GM23338 (cell line): ENCODE measurements at regions not wholly inside any gene's neighbourhood (a gene's known extent, or its start where the extent isn't known, plus 50 kb on each side); places are given as distances from the start of the nearest gene placed in this dataset.

Experiments
- ATAC-seq: fragments of 200-7000 bp; cut with Tn5 transposase; 3 replicates; pipeline ENCODE4 v1.9.1; 2020
- DNase-seq: peaks from one replicate; pipeline ENCODE4 v3.0.0-alpha.2; 2015; ENCODE audit warnings: low spot score
- H2AFZ ChIP-seq: fragments of 200-600 bp; sonication (generic); 2 replicates; pipeline ENCODE4 v1.8.0; 2016; ENCODE audit warnings: antibody characterized with exemption, mild to moderate bottlenecking, moderate library complexity
- H3F3A ChIP-seq: fragments of 200-600 bp; sonication (generic); replicated peaks from 2 replicates; pipeline ENCODE4 v1.8.0; 2017; ENCODE audit warnings: antibody characterized with exemption, mixed run types, low read depth
- H3K27ac ChIP-seq: fragments of 200-600 bp; sonication (generic); 2 replicates; pipeline ENCODE4 v1.6.1; 2016; ENCODE audit warnings: low read depth
- H3K27me3 ChIP-seq: fragments of 200-600 bp; sonication (generic); 2 replicates; pipeline ENCODE4 v1.8.0; 2016; ENCODE audit warnings: mild to moderate bottlenecking, mixed run types, moderate library complexity; ENCODE audit not compliant: insufficient read depth
- H3K36me3 ChIP-seq: fragments of 200-600 bp; sonication (generic); 2 replicates; pipeline ENCODE4 v1.8.0; 2016; ENCODE audit warnings: mild to moderate bottlenecking; ENCODE audit not compliant: insufficient read depth
- H3K4me1 ChIP-seq: fragments of 200-600 bp; sonication (generic); 2 replicates; pipeline ENCODE4 v1.8.0; 2016; ENCODE audit warnings: mild to moderate bottlenecking, moderate library complexity; ENCODE audit not compliant: insufficient read depth
- H3K4me2 ChIP-seq: fragments of 200-600 bp; sonication (generic); 2 replicates; pipeline ENCODE4 v1.7.1; 2017; ENCODE audit warnings: mixed run types
- H3K4me3 ChIP-seq: fragments of 200-600 bp; sonication (generic); 2 replicates; pipeline ENCODE4 v1.6.1; 2016; ENCODE audit warnings: mixed run types
- H3K79me2 ChIP-seq: fragments of 200-600 bp; sonication (generic); replicated peaks from 2 replicates; pipeline ENCODE4 v1.8.0; 2017; ENCODE audit warnings: mild to moderate bottlenecking; ENCODE audit not compliant: insufficient read depth
- H3K9me2 ChIP-seq: fragments of 200-600 bp; sonication (generic); 2 replicates; pipeline ENCODE4 v1.8.0; 2017; ENCODE audit not compliant: insufficient read depth
- H4K20me1 ChIP-seq: fragments of 200-600 bp; sonication (generic); replicated peaks from 2 replicates; pipeline ENCODE4 v1.8.0; 2017; ENCODE audit warnings: mild to moderate bottlenecking; ENCODE audit not compliant: insufficient read depth
- H3K27ac Mint-ChIP-seq: 2 replicates; pipeline ENCODE4 v1.8.0; 2020; ENCODE audit warnings: inconsistent platforms, mild to moderate bottlenecking, moderate library complexity, mixed read lengths
- H3K27me3 Mint-ChIP-seq: 3 replicates; pipeline ENCODE4 v1.8.0; 2022; ENCODE audit warnings: low read depth, mild to moderate bottlenecking, moderate library complexity, mixed read lengths, inconsistent platforms; ENCODE audit not compliant: insufficient read depth, poor library complexity
- H3K36me3 Mint-ChIP-seq: 3 replicates; pipeline ENCODE4 v1.8.0; 2021; ENCODE audit warnings: low read depth, mild to moderate bottlenecking, inconsistent platforms, moderate library complexity, mixed read lengths
- H3K4me1 Mint-ChIP-seq: 3 replicates; pipeline ENCODE4 v1.8.0; 2020; ENCODE audit warnings: mild to moderate bottlenecking, inconsistent platforms, mixed read lengths
- H3K4me3 Mint-ChIP-seq: 3 replicates; pipeline ENCODE4 v1.8.0; 2021; ENCODE audit warnings: moderate library complexity, mild to moderate bottlenecking, inconsistent platforms, mixed read lengths
- H3K9me3 Mint-ChIP-seq: 3 replicates; pipeline ENCODE4 v1.8.0; 2020; ENCODE audit warnings: moderate library complexity, mild to moderate bottlenecking, inconsistent platforms, mixed read lengths
- CREB1 ChIP-seq: fragments of 250-450 bp; sonication (Bioruptor Pico); IDR thresholded peaks from 2 replicates; pipeline ENCODE4 v1.5.0; 2020; ENCODE audit warnings: low read depth, mild to moderate bottlenecking, moderate library complexity
- EZH2 ChIP-seq: fragments of 200-600 bp; sonication (generic); IDR thresholded peaks from one replicate; pipeline ENCODE4 v1.8.0; 2017; ENCODE audit warnings: antibody characterized with exemption, mild to moderate bottlenecking, low read depth; ENCODE audit not compliant: unreplicated experiment
- NANOG ChIP-seq: IDR thresholded peaks from 2 replicates; pipeline ENCODE4 v1.6.1; 2016; ENCODE audit warnings: antibody characterized with exemption, borderline replicate concordance
- POLR2AphosphoS5 ChIP-seq: IDR thresholded peaks from 2 replicates; pipeline ENCODE4 v1.6.1; 2016; ENCODE audit warnings: antibody characterized with exemption, low read depth
- ZNF331 ChIP-seq: fragments of 250-450 bp; sonication (Bioruptor Pico); IDR thresholded peaks from 2 replicates; pipeline ENCODE4 v1.5.0; 2020; ENCODE audit warnings: low read depth, mild to moderate bottlenecking, moderate library complexity
- TF ChIP-seq, protein P1 (sequence below), 2 experiments: fragments of 200-600 bp in 1 of 2; sonication (generic) in 1 of 2; conservative IDR thresholded peaks; 2 replicates each; pipeline versions ENCODE4 v1.5.1 to v1.6.1; 2016 to 2017; ENCODE audit warnings: antibody characterized with exemption in 2 of 2, low read depth in 2 of 2, mild to moderate bottlenecking in 2 of 2, moderate library complexity in 1 of 2
- TF ChIP-seq, protein P2 (sequence below): fragments of 250-450 bp; sonication (Bioruptor Pico); IDR thresholded peaks from 2 replicates; pipeline ENCODE4 v1.5.0; 2020; ENCODE audit warnings: mild to moderate bottlenecking, moderate library complexity

DNA sequence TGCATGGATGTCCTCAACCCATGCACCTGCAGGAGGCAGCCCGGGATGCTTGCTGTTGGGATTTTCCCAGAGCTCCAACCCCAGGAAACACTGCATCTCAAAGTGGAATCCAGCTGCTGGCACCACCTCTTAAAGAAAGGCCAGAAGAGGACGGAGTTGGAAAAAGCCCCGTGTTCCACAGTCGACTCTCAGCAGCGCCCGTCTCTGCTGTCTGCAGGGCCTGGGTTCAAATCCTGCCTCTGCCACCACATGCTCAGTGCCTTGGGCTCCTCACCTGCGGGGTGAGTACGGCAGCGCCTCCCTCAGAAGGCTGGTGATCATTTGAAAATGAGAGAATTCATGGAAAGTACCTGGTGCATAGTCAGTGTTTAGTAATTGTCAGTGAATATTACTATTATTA, 65.6 kb upstream of the ZNF716 start (continued):
- TF ChIP-seq POLR2AphosphoS5, result no peak
- TF ChIP-seq NANOG, result no peak
- no peak for TF ChIP-seq EZH2
- TF ChIP-seq, protein P1, sequence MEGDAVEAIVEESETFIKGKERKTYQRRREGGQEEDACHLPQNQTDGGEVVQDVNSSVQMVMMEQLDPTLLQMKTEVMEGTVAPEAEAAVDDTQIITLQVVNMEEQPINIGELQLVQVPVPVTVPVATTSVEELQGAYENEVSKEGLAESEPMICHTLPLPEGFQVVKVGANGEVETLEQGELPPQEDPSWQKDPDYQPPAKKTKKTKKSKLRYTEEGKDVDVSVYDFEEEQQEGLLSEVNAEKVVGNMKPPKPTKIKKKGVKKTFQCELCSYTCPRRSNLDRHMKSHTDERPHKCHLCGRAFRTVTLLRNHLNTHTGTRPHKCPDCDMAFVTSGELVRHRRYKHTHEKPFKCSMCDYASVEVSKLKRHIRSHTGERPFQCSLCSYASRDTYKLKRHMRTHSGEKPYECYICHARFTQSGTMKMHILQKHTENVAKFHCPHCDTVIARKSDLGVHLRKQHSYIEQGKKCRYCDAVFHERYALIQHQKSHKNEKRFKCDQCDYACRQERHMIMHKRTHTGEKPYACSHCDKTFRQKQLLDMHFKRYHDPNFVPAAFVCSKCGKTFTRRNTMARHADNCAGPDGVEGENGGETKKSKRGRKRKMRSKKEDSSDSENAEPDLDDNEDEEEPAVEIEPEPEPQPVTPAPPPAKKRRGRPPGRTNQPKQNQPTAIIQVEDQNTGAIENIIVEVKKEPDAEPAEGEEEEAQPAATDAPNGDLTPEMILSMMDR (conservative IDR thresholded peaks at IDR 0.05; ENCODE audit: low read depth in 2 of 2), result no peak
- TF ChIP-seq ZNF331, result no peak

DNA sequence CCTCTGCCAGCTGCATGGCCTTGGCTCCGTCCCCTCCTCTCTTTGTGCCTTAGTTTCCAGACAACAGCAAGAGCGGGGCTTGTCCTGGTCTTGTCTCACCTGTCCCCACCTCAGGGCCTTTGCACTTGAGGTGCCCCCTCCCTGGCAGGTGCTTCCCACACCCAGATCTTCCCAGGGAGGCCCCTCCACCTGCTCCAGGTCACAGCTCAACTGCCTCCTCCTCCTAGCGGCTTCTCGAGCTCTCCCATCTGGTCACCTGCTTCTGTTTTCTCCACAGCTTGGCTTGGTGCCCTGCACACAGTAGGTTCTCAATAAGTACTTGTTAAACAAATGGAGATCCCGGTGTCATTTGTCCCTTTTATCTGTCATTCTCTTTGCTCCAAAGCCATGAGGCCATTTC, 64.3 kb upstream of the ZNF716 start:
- Mint-ChIP-seq H3K27me3 (peaks cover 11% of the 10 kb centered on the region), H3K4me1 (no peaks in the 10 kb centered on the region; the same call in 2 of the 3 replicates), H3K27ac (no peak overlapping the region), H3K4me3 (no peak overlapping the region), H3K36me3 (peaks cover 55% of the 10 kb centered on the region), H3K9me3 (peaks cover 100% of the 10 kb centered on the region)
- TF ChIP-seq, protein P2, sequence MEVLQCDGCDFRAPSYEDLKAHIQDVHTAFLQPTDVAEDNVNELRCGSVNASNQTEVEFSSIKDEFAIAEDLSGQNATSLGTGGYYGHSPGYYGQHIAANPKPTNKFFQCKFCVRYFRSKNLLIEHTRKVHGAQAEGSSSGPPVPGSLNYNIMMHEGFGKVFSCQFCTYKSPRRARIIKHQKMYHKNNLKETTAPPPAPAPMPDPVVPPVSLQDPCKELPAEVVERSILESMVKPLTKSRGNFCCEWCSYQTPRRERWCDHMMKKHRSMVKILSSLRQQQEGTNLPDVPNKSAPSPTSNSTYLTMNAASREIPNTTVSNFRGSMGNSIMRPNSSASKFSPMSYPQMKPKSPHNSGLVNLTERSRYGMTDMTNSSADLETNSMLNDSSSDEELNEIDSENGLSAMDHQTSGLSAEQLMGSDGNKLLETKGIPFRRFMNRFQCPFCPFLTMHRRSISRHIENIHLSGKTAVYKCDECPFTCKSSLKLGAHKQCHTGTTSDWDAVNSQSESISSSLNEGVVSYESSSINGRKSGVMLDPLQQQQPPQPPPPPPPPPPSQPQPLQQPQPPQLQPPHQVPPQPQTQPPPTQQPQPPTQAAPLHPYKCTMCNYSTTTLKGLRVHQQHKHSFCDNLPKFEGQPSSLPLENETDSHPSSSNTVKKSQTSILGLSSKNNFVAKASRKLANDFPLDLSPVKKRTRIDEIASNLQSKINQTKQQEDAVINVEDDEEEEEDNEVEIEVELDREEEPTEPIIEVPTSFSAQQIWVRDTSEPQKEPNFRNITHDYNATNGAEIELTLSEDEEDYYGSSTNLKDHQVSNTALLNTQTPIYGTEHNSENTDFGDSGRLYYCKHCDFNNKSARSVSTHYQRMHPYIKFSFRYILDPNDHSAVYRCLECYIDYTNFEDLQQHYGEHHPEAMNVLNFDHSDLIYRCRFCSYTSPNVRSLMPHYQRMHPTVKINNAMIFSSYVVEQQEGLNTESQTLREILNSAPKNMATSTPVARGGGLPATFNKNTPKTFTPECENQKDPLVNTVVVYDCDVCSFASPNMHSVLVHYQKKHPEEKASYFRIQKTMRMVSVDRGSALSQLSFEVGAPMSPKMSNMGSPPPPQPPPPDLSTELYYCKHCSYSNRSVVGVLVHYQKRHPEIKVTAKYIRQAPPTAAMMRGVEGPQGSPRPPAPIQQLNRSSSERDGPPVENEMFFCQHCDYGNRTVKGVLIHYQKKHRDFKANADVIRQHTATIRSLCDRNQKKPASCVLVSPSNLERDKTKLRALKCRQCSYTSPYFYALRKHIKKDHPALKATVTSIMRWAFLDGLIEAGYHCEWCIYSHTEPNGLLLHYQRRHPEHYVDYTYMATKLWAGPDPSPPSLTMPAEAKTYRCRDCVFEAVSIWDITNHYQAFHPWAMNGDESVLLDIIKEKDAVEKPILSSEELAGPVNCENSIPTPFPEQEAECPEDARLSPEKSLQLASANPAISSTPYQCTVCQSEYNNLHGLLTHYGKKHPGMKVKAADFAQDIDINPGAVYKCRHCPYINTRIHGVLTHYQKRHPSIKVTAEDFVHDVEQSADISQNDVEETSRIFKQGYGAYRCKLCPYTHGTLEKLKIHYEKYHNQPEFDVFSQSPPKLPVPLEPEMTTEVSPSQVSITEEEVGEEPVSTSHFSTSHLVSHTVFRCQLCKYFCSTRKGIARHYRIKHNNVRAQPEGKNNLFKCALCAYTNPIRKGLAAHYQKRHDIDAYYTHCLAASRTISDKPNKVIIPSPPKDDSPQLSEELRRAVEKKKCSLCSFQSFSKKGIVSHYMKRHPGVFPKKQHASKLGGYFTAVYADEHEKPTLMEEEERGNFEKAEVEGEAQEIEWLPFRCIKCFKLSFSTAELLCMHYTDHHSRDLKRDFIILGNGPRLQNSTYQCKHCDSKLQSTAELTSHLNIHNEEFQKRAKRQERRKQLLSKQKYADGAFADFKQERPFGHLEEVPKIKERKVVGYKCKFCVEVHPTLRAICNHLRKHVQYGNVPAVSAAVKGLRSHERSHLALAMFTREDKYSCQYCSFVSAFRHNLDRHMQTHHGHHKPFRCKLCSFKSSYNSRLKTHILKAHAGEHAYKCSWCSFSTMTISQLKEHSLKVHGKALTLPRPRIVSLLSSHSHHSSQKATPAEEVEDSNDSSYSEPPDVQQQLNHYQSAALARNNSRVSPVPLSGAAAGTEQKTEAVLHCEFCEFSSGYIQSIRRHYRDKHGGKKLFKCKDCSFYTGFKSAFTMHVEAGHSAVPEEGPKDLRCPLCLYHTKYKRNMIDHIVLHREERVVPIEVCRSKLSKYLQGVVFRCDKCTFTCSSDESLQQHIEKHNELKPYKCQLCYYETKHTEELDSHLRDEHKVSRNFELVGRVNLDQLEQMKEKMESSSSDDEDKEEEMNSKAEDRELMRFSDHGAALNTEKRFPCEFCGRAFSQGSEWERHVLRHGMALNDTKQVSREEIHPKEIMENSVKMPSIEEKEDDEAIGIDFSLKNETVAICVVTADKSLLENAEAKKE (CRISPR knock-in tag), result no peak
- TF ChIP-seq CREB1 (CRISPR knock-in tag), result no peak
- no peak overlapping the region for H3K27ac ChIP-seq
- no peaks in the 10 kb centered on the region for H3K9me2 ChIP-seq
- H3K4me2 ChIP-seq, result no peak overlapping the region
- no peaks in the 10 kb centered on the region for H3K4me1 ChIP-seq
- no peaks in the 10 kb centered on the region for H3K79me2 ChIP-seq
- no peaks in the 10 kb centered on the region for H4K20me1 ChIP-seq
- H3K36me3 ChIP-seq, result no peaks in the 10 kb centered on the region
- no peak overlapping the region for H3K4me3 ChIP-seq
- no peak for DNase-seq
- H2AFZ ChIP-seq, result no peak overlapping the region
- H3K27me3 ChIP-seq, result no peaks in the 10 kb centered on the region
- no peaks in the 10 kb centered on the region for H3F3A ChIP-seq
- ATAC-seq, result no peak
